GM12874 (cell line): ENCODE measurements at regions not wholly inside any gene's neighbourhood (a gene's known extent, or its start where the extent isn't known, plus 50 kb on each side); places are given as distances from the start of the nearest gene placed in this dataset.

Experiments used
- TF ChIP-seq, protein P1 (sequence below): IDR thresholded peaks from 2 replicates; pipeline ENCODE4 v1.5.1; 2011; ENCODE audit warnings: low read depth, mild to moderate bottlenecking, control low read depth, low read length, moderate library complexity; ENCODE audit not compliant: insufficient read depth

DNA sequence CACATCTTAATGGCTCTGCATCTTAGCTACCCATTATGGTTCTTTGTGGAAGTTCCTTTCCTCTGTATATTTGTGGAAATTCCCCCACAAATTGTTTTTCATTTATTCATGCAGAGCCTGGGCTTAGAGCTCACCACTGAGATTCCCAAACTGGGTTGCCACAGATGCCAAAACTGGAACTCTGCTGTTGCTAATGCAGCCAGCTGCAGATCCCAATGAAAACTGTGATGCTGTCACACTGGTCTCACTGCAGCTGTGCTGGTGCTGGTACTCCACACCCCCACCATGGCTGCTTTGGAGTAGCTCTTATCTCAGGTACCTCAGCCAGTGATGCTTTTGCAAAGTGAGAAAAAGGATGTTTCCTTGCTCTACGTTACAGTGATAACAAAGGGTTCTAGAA, 87.7 kb downstream of the DCK start:
- TF ChIP-seq, protein P1, sequence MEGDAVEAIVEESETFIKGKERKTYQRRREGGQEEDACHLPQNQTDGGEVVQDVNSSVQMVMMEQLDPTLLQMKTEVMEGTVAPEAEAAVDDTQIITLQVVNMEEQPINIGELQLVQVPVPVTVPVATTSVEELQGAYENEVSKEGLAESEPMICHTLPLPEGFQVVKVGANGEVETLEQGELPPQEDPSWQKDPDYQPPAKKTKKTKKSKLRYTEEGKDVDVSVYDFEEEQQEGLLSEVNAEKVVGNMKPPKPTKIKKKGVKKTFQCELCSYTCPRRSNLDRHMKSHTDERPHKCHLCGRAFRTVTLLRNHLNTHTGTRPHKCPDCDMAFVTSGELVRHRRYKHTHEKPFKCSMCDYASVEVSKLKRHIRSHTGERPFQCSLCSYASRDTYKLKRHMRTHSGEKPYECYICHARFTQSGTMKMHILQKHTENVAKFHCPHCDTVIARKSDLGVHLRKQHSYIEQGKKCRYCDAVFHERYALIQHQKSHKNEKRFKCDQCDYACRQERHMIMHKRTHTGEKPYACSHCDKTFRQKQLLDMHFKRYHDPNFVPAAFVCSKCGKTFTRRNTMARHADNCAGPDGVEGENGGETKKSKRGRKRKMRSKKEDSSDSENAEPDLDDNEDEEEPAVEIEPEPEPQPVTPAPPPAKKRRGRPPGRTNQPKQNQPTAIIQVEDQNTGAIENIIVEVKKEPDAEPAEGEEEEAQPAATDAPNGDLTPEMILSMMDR: no peak

DNA sequence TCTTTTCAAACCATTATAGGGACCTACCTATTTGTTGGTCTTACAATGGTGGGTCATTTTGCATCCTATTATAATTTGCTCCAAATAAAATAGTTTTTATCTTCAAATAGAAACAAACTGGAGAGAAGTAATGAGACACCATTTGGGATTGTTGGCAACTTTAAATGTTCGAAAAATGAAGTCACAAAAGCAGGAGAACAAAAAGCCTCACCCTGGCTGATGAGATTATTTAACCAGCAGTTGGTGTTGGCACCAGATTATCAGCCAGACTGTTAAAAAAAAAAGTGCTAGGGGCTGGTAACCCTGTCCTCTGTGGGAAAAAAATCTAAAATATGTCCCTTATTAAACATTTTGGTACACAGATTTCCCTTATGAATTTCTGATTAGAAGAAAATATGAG, 100.3 kb downstream of the DCK start:
- TF ChIP-seq, protein P1: no peak

DNA sequence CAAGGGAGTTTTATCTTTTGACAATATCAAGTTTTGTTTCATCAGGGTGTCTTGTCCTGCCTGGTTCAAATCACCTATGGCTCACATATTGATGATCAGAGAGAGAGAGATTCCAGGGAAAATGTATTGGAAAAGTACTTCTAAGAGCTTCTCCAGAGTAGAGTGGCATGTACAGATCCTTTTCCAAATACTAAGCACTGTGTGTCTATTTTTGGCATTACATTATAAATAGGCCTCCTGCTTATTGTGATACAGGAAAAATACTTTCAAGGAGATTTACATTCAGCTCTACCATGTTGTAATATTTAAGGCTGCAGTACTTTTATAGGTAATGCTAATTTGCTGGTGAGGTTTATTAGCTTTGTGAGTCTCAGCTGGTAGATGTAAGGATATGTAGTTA, 100.8 kb downstream of the DCK start:
- TF ChIP-seq, protein P1: no peak

DNA sequence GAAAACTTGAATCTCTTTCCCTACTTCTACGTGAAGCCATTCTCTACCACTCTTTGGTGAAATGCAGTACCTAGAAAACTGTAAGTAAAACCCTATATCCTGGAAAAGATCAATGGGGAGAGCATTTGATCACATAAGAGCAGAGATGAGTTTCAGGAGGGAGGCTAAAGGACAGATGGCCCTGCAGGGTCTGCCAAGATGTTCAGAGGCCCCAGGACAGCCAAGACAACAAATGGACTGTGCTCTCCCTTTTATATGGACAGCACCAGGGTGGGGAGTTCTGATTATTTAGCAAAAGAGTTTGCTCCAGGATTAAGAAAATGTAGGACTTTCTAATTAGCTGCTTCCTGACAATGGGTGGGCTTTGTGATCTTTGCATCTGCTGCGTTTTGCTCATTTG, 101.7 kb downstream of the DCK start:
- TF ChIP-seq, protein P1: no peak

DNA sequence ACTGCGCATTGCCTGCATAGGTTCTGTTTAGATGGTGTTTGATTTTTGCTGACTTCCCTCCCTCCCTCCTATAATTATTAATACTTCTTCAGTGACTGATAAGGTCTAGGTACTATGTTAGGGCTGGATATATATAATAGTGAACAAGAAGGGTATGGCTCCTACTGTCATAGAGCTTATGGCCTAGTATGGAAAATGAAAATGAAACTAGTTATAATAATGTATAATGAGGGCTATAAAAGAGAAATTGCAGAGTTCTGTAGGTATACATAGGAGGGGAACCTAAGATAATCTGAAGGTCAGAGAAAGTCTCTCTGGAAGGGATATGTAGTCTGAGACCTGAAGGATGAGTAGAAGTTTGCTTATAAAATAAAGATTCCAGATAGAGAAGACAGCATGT, 102.1 kb downstream of the DCK start:
- TF ChIP-seq, protein P1: no peak

DNA sequence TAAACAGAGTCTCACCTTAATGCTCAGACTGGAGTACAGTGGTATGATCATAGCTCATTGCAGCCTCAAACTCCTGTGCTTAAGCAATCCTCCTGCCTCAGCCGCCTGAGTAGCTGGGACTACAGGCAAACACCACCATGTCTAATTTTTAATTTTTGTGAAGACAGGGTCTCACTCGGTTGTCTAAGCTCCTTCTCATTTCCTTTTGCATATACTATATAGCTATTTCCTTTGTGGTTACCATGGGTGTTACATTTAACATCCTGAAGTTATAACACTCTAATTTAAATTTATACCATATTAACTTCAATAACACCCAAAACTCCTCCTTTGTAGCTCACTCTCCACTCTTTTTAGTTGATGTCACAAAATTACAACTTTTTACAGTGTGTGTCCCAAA, 114.3 kb downstream of the DCK start:
- TF ChIP-seq, protein P1: no peak

DNA sequence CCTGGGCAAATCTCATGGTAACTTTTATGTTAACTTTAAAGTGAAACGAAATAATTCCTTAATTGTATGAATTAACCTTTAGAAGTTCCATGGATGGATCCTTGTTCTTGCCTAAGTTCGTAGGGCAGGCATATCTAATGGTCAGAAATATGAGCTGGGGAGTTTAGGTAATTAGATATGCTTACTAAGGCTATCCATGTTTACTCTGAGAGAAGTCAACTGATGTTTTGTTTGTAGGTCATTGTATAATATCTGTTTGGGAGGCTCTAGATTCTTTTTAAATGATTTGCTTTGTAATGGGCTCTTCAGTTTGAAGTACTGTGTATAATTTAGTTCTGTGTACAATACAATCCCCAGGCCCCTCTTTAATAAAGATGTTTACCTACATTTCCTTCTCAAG, 117.0 kb downstream of the DCK start:
- TF ChIP-seq, protein P1: no peak

DNA sequence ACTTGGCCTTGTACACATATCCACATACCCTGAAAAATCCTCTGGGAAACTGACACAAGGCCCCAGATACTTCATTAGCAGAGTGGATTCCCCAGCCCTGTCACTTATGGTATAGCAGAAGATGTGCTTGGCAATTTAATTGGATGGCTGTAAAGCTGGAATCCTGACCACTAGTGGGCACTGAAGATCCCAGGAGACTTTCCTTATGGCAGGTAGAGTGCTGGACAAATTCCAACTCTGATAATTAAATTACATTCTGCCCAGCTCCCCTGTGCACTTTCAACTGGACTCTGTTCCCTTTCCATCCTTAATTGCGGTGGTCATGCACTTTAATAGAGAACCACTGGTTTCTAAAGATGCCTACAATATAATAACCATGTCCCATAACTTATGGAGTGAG, 119.8 kb downstream of the DCK start:
- TF ChIP-seq, protein P1: no peak
